ENCODE measurements at regions not wholly inside any gene's neighbourhood (a gene's known extent, or its start where the extent isn't known, plus 50 kb on each side); places are given as distances from the start of the nearest gene placed in this dataset.
"Not testable (repeated sequence)": the region's sequence is repeated elsewhere in the genome, so short reads cannot be mapped to it uniquely, and the experiment has no call there.

DNA sequence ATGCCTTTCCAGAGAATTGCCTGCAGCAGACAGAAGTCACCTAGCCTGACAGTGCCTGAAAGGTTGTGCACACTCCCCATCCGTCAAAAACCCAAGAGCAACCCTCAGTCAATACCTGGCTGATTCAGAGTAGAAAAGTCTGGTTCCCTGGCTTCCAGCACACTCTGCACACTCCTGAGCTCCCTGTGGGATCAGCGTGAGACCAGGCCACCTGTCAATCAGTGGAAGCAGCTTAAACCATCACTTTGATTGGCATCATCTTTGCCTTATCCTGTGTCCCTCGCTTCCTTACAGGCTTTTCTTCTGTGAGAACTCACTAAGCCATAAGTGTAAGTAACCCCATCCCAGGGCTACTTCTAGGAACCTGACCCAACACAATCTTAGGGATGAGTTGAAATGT is 109.8 kb downstream of the ACTL7B start:
- Histone ChIP-seq H3K9me3 (ENCODE audit: low read length) (no peaks in the 10 kb centered on the region), H3K27ac (ENCODE audit: low read depth, low read length) (no peak overlapping the region), H3K27me3 (ENCODE audit: control insufficient read depth in 1 of 2, insufficient read depth in 2 of 2, low read length in 2 of 2) (no peaks in the 10 kb centered on the region), H3K4me3 (ENCODE audit: low read depth in 1 of 2, low read length in 2 of 2) (no peak overlapping the region), H3K4me1 (ENCODE audit: insufficient read depth, low read length) (no peaks in the 10 kb centered on the region), H3K9ac (ENCODE audit: low read length) (no peak overlapping the region), H3K36me3 (ENCODE audit: insufficient read depth, low read length) (no peaks in the 10 kb centered on the region)

DNA sequence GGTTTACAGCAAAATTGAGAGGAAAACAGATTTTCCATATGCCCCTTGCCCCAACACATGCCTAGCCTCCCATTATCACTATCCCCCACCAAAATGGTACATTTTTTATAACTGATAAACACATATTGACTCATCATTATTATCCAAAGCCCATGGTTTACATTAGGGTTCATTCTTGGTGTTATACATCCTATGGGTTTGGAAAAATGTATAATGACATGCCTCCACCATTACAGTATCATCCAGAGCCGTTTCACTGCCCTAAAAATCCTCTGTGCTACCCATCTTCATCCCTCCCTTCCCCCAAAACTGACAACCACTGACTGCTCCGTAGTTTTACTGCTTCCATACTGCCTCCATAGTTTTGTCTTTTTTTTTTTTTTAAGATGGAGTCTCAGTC is 111.1 kb downstream of the ACTL7B start:
- Histone ChIP-seq H3K9ac (ENCODE audit: low read length) (no peak overlapping the region), H3K9me3 (ENCODE audit: low read length) (no peaks in the 10 kb centered on the region), H3K27ac (ENCODE audit: low read depth, low read length) (no peak overlapping the region)

DNA sequence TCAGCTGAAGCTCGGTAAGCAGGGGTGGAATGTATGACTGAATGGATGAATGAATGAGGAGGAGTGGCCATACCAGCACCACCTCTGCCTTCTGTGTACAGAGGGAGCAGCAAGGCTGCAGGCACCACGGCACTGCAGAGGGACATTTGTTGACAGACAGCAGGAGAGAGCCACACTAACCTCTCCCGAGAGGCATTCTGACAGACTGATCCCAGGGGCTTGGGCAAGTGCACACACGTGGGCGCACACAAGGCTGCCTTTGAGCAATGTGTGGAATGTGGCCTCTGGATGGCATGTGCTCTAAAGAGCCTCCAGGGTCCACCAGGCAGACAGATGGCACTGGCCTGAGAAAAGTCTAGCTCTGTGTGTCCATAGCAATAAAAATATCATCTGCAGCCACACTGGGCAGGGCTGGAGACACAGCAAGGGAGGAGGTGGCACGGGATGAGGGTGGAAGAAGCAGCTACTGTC is 111.8 kb downstream of the ACTL7B start:
- Histone ChIP-seq H3K4me1 (ENCODE audit: insufficient read depth, low read length) (no peaks in the 10 kb centered on the region), H3K9ac (ENCODE audit: low read length) (no peak overlapping the region), H3K36me3 (ENCODE audit: insufficient read depth, low read length) (no peaks in the 10 kb centered on the region), H3K27me3 (ENCODE audit: control insufficient read depth in 1 of 2, insufficient read depth in 2 of 2, low read length in 2 of 2) (no peaks in the 10 kb centered on the region), H3K27ac (ENCODE audit: low read depth, low read length) (no peak overlapping the region), H3K9me3 (ENCODE audit: low read length) (no peaks in the 10 kb centered on the region), H3K4me3 (ENCODE audit: low read depth in 1 of 2, low read length in 2 of 2) (no peak overlapping the region)

More for the DNA sequence above, 111.1 kb downstream of the ACTL7B start:
- Histone ChIP-seq H3K27me3 (ENCODE audit: control insufficient read depth in 1 of 2, insufficient read depth in 2 of 2, low read length in 2 of 2) (no peaks in the 10 kb centered on the region), H3K4me3 (ENCODE audit: low read depth in 1 of 2, low read length in 2 of 2) (no peak overlapping the region), H3K4me1 (ENCODE audit: insufficient read depth, low read length) (no peaks in the 10 kb centered on the region), H3K36me3 (ENCODE audit: insufficient read depth, low read length) (no peaks in the 10 kb centered on the region)

DNA sequence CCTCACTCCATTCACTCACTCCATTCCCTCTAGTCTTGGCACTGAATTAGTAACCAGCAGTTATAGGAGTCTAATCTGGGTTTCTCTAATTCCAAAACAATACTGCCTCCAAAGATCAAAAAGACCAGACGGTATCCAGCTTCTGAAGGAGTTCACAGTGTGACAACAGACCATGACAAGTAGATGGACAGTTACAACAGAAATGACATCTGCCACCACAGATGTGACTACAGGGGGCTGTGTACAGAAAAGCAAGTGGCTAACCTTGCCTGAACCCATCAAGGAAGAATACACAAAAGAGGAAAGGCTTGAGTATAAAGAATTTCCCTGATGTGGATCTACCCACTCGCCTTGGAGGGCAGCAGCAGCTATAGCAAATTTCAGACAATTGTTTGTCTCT is 112.4 kb downstream of the ACTL7B start:
- H3K27me3 ChIP-seq (ENCODE audit: control insufficient read depth in 1 of 2, insufficient read depth in 2 of 2, low read length in 2 of 2) = no peaks in the 10 kb centered on the region
- no peak overlapping the region for H3K27ac ChIP-seq (ENCODE audit: low read depth, low read length)
- no peaks in the 10 kb centered on the region for H3K36me3 ChIP-seq (ENCODE audit: insufficient read depth, low read length)
- no peaks in the 10 kb centered on the region for H3K9me3 ChIP-seq (ENCODE audit: low read length)
- no peak overlapping the region for H3K9ac ChIP-seq (ENCODE audit: low read length)
- H3K4me3 ChIP-seq (ENCODE audit: low read depth in 1 of 2, low read length in 2 of 2) = no peak overlapping the region
- H3K4me1 ChIP-seq (ENCODE audit: insufficient read depth, low read length) = no peaks in the 10 kb centered on the region

DNA sequence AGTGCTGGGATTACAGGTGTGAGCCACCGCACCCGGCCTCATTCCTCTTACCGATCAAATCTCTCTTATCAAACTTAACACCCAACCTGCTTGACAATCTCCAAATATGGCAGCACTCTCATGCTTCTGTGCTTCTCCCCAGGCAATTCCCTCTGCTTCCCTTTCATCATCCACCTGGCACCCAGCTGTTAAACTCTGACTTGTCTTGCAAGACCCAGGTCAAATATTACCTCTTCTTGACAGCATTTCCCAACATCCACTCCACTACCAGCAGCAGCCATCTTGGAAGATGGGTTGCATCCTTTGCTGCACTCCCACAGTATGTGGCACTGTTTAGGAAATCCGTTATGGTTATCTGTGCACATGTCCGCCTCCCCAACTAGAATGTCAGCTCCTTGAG is 113.6 kb downstream of the ACTL7B start:
- Histone ChIP-seq H3K27ac (ENCODE audit: low read depth, low read length) (no peak overlapping the region), H3K9me3 (ENCODE audit: low read length) (no peaks in the 10 kb centered on the region), H3K4me3 (ENCODE audit: low read depth in 1 of 2, low read length in 2 of 2) (no peak overlapping the region), H3K27me3 (ENCODE audit: control insufficient read depth in 1 of 2, insufficient read depth in 2 of 2, low read length in 2 of 2) (no peaks in the 10 kb centered on the region), H3K4me1 (ENCODE audit: insufficient read depth, low read length) (no peaks in the 10 kb centered on the region), H3K9ac (ENCODE audit: low read length) (no peak overlapping the region), H3K36me3 (ENCODE audit: insufficient read depth, low read length) (no peaks in the 10 kb centered on the region)

DNA sequence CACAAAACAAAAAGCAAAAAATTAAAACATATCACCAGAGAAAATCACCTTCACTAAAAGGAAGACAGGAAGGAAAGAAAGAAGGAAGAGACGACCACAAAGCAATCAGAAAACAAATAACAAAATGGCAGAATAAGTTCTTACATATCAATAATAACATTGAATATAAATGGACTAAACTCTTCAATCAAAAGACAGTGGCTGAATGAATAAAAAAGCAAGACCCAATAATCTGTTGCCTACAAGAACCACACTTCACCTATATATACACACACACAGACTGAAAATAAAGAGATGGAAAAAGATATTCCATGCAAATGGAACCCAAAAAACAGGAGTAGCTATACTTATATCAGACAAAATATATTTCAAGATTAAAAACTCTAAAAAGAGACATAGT is 124.5 kb downstream of the ACTL7B start:
- not testable (repeated sequence) for H3K27me3 ChIP-seq (ENCODE audit: control insufficient read depth in 1 of 2, insufficient read depth in 2 of 2, low read length in 2 of 2); H3K4me1 ChIP-seq (ENCODE audit: insufficient read depth, low read length); H3K9ac ChIP-seq (ENCODE audit: low read length); H3K27ac ChIP-seq (ENCODE audit: low read depth, low read length); H3K36me3 ChIP-seq (ENCODE audit: insufficient read depth, low read length); H3K9me3 ChIP-seq (ENCODE audit: low read length); H3K4me3 ChIP-seq (ENCODE audit: low read depth in 1 of 2, low read length in 2 of 2)

DNA sequence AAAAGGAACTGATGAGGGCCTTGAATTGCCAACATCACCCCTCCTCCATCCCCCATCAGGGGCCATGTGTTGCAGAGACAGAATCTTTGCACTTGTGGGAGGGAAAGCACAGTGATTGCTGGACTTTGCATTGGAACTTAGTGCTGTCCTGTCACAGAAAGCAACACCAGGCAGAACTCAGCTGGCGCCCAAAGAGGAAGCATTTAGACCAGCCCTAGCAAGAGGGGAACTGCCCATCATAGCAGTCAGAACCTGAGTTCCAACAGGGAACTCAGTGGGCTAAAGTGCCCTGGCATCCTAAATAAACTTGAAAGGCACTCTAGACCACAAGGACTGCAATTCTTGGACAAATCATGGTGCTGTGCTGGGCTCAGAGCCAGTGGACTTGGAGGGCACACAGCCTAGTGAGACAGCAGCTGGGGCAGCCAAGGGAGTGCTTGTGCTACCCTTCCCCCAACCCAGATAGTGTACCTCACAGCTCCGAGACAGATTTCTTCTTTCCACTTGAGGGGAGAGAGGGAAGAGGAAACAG is 128.1 kb downstream of the ACTL7B start:
- H3K9me3 ChIP-seq (ENCODE audit: low read length) = no peaks in the 10 kb centered on the region
- H3K27ac ChIP-seq (ENCODE audit: low read depth, low read length) = no peak overlapping the region
- no peaks in the 10 kb centered on the region for H3K4me1 ChIP-seq (ENCODE audit: insufficient read depth, low read length)
- H3K36me3 ChIP-seq (ENCODE audit: insufficient read depth, low read length) = no peaks in the 10 kb centered on the region
- no peak overlapping the region for H3K9ac ChIP-seq (ENCODE audit: low read length)
- no peaks in the 10 kb centered on the region for H3K27me3 ChIP-seq (ENCODE audit: control insufficient read depth in 1 of 2, insufficient read depth in 2 of 2, low read length in 2 of 2)
- no peak overlapping the region for H3K4me3 ChIP-seq (ENCODE audit: low read depth in 1 of 2, low read length in 2 of 2)

DNA sequence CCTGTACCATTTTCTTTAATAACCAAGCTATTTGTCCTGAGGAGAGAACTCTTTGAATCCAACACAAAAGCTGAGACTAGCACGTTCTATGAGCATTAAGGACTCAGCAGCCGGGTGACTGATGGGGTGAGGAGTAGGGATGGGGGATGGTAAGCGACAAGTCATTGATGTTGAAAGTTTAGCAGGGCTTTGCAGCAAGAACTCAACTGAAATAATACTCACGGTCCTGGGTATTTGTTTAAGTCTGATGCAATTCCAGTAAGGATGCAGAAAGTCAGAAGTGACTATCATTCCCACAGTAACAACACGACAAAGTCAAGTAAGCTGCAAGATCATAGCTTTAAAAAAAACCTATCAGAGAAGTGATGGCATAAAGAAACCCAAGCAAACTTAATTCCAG is 131.1 kb downstream of the ACTL7B start:
- H3K4me1 ChIP-seq (ENCODE audit: insufficient read depth, low read length) = no peaks in the 10 kb centered on the region
- no peak overlapping the region for H3K9ac ChIP-seq (ENCODE audit: low read length)
- no peaks in the 10 kb centered on the region for H3K9me3 ChIP-seq (ENCODE audit: low read length)
- no peaks in the 10 kb centered on the region for H3K27me3 ChIP-seq (ENCODE audit: control insufficient read depth in 1 of 2, insufficient read depth in 2 of 2, low read length in 2 of 2)
- H3K36me3 ChIP-seq (ENCODE audit: insufficient read depth, low read length) = no peaks in the 10 kb centered on the region
- no peak overlapping the region for H3K4me3 ChIP-seq (ENCODE audit: low read depth in 1 of 2, low read length in 2 of 2)
- H3K27ac ChIP-seq (ENCODE audit: low read depth, low read length) = no peak overlapping the region

DNA sequence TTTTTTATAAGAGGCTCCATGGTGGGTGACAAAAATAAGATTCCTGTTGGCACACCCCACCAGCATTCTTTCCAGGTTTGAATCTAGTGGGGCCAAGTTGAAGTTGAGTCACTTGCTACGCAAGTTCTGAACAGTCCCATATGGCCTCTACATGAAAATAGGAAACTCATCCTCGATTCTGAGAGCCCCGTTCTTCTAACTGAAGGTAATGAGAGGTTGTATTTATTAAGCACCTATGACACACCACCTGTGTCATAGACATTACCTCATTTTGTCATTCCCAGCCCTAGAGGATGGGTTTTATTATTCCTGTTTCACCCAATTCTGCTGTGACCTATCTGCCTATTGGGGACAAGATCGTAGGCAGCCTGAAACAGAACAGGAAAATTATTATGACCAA is 131.7 kb downstream of the ACTL7B start:
- Histone ChIP-seq H3K27ac (ENCODE audit: low read depth, low read length) (no peak overlapping the region), H3K4me3 (ENCODE audit: low read depth in 1 of 2, low read length in 2 of 2) (no peak overlapping the region), H3K36me3 (ENCODE audit: insufficient read depth, low read length) (no peaks in the 10 kb centered on the region), H3K9me3 (ENCODE audit: low read length) (no peaks in the 10 kb centered on the region), H3K4me1 (ENCODE audit: insufficient read depth, low read length) (no peaks in the 10 kb centered on the region), H3K27me3 (ENCODE audit: control insufficient read depth in 1 of 2, insufficient read depth in 2 of 2, low read length in 2 of 2) (no peaks in the 10 kb centered on the region), H3K9ac (ENCODE audit: low read length) (no peak overlapping the region)

DNA sequence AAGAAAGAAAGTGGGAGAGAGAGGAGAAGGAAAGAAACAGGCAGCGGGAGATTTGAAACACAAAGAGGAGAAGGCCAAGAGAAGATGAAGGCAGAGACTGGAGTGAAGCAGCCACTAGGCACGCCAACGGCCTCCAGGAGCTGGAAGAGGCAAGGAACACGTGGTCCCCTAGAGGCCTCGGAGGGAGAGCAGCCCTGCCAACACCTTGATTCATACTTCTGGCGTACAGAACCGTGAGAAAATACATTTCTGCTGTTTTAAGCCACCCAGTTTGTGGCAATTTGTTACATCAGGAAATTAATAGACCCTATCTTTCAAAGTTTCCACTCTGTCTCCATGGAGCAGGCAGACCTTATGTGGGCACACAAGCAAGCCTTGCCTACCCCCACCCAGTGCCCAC is 133.4 kb downstream of the ACTL7B start:
- no peaks in the 10 kb centered on the region for H3K36me3 ChIP-seq (ENCODE audit: insufficient read depth, low read length)
- no peak overlapping the region for H3K4me3 ChIP-seq (ENCODE audit: low read depth in 1 of 2, low read length in 2 of 2)
- no peaks in the 10 kb centered on the region for H3K4me1 ChIP-seq (ENCODE audit: insufficient read depth, low read length)
- H3K9me3 ChIP-seq (ENCODE audit: low read length) = no peaks in the 10 kb centered on the region
- no peak overlapping the region for H3K9ac ChIP-seq (ENCODE audit: low read length)
- no peak overlapping the region for H3K27ac ChIP-seq (ENCODE audit: low read depth, low read length)
- H3K27me3 ChIP-seq (ENCODE audit: control insufficient read depth in 1 of 2, insufficient read depth in 2 of 2, low read length in 2 of 2) = no peaks in the 10 kb centered on the region

DNA sequence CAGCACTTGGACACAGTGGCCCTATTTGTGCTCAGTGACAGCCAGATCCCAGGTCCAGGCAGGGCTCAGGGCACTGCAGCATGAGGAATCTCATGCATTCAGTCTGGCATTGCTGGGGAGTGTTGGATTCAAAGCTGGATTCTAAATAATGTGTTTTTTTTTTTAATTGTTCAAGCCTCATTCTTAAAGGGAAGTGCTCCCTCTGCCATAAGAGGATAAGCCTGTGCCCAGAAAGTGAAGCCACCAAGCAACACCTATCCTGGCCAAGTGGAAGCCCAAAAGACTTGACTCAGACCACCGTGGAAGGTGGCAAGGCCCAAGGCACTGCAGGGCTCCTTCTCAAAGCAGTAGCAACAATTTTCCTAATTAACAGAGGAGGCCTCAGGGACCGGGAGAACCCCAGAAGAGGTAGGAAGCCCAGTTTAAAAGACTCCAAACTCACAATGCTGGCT is 135.6 kb downstream of the ACTL7B start:
- H3K4me3 ChIP-seq (ENCODE audit: low read depth in 1 of 2, low read length in 2 of 2) = no peak overlapping the region
- no peak overlapping the region for H3K27ac ChIP-seq (ENCODE audit: low read depth, low read length)
- H3K4me1 ChIP-seq (ENCODE audit: insufficient read depth, low read length) = no peaks in the 10 kb centered on the region
- H3K9me3 ChIP-seq (ENCODE audit: low read length) = no peaks in the 10 kb centered on the region
- H3K27me3 ChIP-seq (ENCODE audit: control insufficient read depth in 1 of 2, insufficient read depth in 2 of 2, low read length in 2 of 2) = no peaks in the 10 kb centered on the region
- no peak overlapping the region for H3K9ac ChIP-seq (ENCODE audit: low read length)
- no peaks in the 10 kb centered on the region for H3K36me3 ChIP-seq (ENCODE audit: insufficient read depth, low read length)

DNA sequence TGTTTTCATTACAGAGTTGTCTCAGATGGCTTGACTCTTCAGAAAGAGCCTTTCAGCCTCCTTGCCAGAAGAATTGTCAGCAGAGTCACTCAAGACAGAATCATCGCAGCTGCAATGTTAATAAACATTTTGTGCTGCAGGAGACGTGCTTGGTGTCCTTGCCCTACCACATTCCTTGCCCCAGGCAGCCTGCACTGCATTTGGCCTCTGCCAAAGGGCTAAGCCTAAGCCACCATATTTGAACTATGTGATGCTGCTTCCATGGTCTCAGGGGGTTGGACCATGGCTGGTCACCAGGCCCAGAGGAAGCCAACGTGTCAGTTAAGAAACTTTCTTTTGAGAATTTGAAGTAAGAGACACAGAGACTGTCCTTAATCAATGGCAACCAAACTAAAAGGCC is 145.4 kb downstream of the ACTL7B start:
- Histone ChIP-seq H3K9ac (ENCODE audit: low read length) (no peak overlapping the region), H3K9me3 (ENCODE audit: low read length) (no peaks in the 10 kb centered on the region), H3K4me3 (ENCODE audit: low read depth in 1 of 2, low read length in 2 of 2) (no peak overlapping the region), H3K4me1 (ENCODE audit: insufficient read depth, low read length) (no peaks in the 10 kb centered on the region), H3K27me3 (ENCODE audit: control insufficient read depth in 1 of 2, insufficient read depth in 2 of 2, low read length in 2 of 2) (no peaks in the 10 kb centered on the region), H3K27ac (ENCODE audit: low read depth, low read length) (no peak overlapping the region), H3K36me3 (ENCODE audit: insufficient read depth, low read length) (no peaks in the 10 kb centered on the region)

Data from muscle layer of colon (tissue), 2 donors.